GM12892 (cell line): ENCODE measurements at regions not wholly inside any gene's neighbourhood (a gene's known extent, or its start where the extent isn't known, plus 50 kb on each side); places are given as distances from the start of the nearest gene placed in this dataset.

Experiments used
- DNase-seq: peaks from one replicate; pipeline ENCODE4 v3.0.0; 2011; ENCODE audit not compliant: insufficient read length
- FAIRE-seq: peaks from 2 replicates; lab custom pipeline; 2011; peaks lifted over from hg19 to GRCh38; lab: Jason Lieb, UNC
- POLR2A ChIP-seq: IDR thresholded peaks from 2 replicates; pipeline ENCODE4 v1.6.1; 2011; ENCODE audit warnings: low read depth, low read length, control low read depth
- POLR2AphosphoS5 ChIP-seq: IDR thresholded peaks from 2 replicates; pipeline ENCODE4 v1.6.1; 2011; ENCODE audit warnings: low read depth, low read length, control low read depth
- TAF1 ChIP-seq: IDR thresholded peaks from 2 replicates; pipeline ENCODE4 v1.6.1; 2011; ENCODE audit warnings: low read depth, mild to moderate bottlenecking, control low read depth, low read length, borderline replicate concordance

GRCh38 chr6:23354004-23354403 is 772.0 kb upstream of the NRSN1 start:
- DNase-seq = no peak
- no peak for FAIRE-seq

GRCh38 chr6:23357185-23357766 is 768.7 kb upstream of the NRSN1 start:
- FAIRE-seq (no peak), DNase-seq (no peak)
- TF ChIP-seq POLR2A (no peak), POLR2AphosphoS5 (no peak), TAF1 (no peak)

More at GRCh38 chr6:23354004-23354403, 772.0 kb upstream of the NRSN1 start:
- TF ChIP-seq POLR2A (no peak), POLR2AphosphoS5 (no peak), TAF1 (no peak)

- FAIRE-seq = no peak
These were observed 760.3 kb upstream of the NRSN1 start for GRCh38 chr6:23365732-23366131.

GRCh38 chr6:23367311-23367710 is 758.7 kb upstream of the NRSN1 start:
- no peak for DNase-seq
- no peak for FAIRE-seq
- TF ChIP-seq POLR2AphosphoS5 (no peak), TAF1 (no peak), POLR2A (no peak)

More at GRCh38 chr6:23365732-23366131, 760.3 kb upstream of the NRSN1 start:
- TF ChIP-seq TAF1 (no peak), POLR2A (no peak), POLR2AphosphoS5 (no peak)
- DNase-seq = no peak

GRCh38 chr6:23368557-23368956 is 757.5 kb upstream of the NRSN1 start:
- FAIRE-seq (no peak), DNase-seq (no peak)
- no peak for TF ChIP-seq POLR2A
- TF ChIP-seq POLR2AphosphoS5 = no peak
- TF ChIP-seq TAF1 = no peak

- FAIRE-seq (no peak), DNase-seq (no peak)
- TF ChIP-seq POLR2AphosphoS5 = no peak
These were observed 756.0 kb upstream of the NRSN1 start for GRCh38 chr6:23370051-23370450.

GRCh38 chr6:23371132-23371915 is 754.7 kb upstream of the NRSN1 start:
- TF ChIP-seq POLR2A = no peak
- TF ChIP-seq TAF1 = no peak
- TF ChIP-seq POLR2AphosphoS5 = no peak
- FAIRE-seq (no peak), DNase-seq (no peak)

- TF ChIP-seq TAF1 (no peak), POLR2AphosphoS5 (no peak), POLR2A (no peak)
- DNase-seq (no peak), FAIRE-seq (no peak)
These were observed 748.2 kb upstream of the NRSN1 start for GRCh38 chr6:23377830-23378229.

GRCh38 chr6:23380465-23380864 is 745.5 kb upstream of the NRSN1 start:
- no peak for DNase-seq
- FAIRE-seq = no peak
- no peak for TF ChIP-seq POLR2A
- TF ChIP-seq POLR2AphosphoS5 = no peak
- no peak for TF ChIP-seq TAF1

- TF ChIP-seq POLR2AphosphoS5 = no peak
- no peak for TF ChIP-seq TAF1
- TF ChIP-seq POLR2A = no peak
- DNase-seq = no peak
- FAIRE-seq = no peak
These were observed 737.8 kb upstream of the NRSN1 start for GRCh38 chr6:23388086-23388783.

- FAIRE-seq = no peak
- no peak for TF ChIP-seq POLR2AphosphoS5
These were observed 736.6 kb upstream of the NRSN1 start for GRCh38 chr6:23389386-23389785.

GRCh38 chr6:23390221-23390620 is 735.8 kb upstream of the NRSN1 start:
- DNase-seq (no peak), FAIRE-seq (no peak)
- TF ChIP-seq TAF1 (no peak), POLR2AphosphoS5 (no peak), POLR2A (no peak)

More at GRCh38 chr6:23389386-23389785, 736.6 kb upstream of the NRSN1 start:
- no peak for DNase-seq
